Rectal smooth muscle tissue (tissue), 1 donor: ENCODE measurements at regions not wholly inside any gene's neighbourhood (a gene's known extent, or its start where the extent isn't known, plus 50 kb on each side); places are given as distances from the start of the nearest gene placed in this dataset.
"Not testable (repeated sequence)": the region's sequence is repeated elsewhere in the genome, so short reads cannot be mapped to it uniquely, and the experiment has no call there.

Source experiments
- H3K27ac ChIP-seq: one replicate; pipeline ENCODE4 v1.7.0; 2013; ENCODE audit warnings: low read depth, low read length, inconsistent platforms
- H3K27me3 ChIP-seq: one replicate; pipeline ENCODE4 v1.7.0; 2013; ENCODE audit warnings: low read length; ENCODE audit not compliant: control insufficient read depth, insufficient read depth
- H3K36me3 ChIP-seq: one replicate; pipeline ENCODE4 v1.7.0; 2013; ENCODE audit warnings: low read length; ENCODE audit not compliant: control insufficient read depth, insufficient read depth
- H3K4me1 ChIP-seq: one replicate; pipeline ENCODE4 v1.7.0; 2013; ENCODE audit warnings: low read length; ENCODE audit not compliant: control insufficient read depth, insufficient read depth
- H3K4me3 ChIP-seq: one replicate; pipeline ENCODE4 v1.7.0; 2013; ENCODE audit warnings: low read length
- H3K9ac ChIP-seq: one replicate; pipeline ENCODE4 v1.7.0; 2013; ENCODE audit warnings: low read length

GRCh38 chr17:68682903-68683302 lies 81.7 kb upstream of the FAM20A start:
- no peaks in the 10 kb centered on the region for H3K4me1 ChIP-seq
- no peak overlapping the region for H3K9ac ChIP-seq
- no peaks in the 10 kb centered on the region for H3K27me3 ChIP-seq
- H3K4me3 ChIP-seq: no peak overlapping the region
- no peak overlapping the region for H3K27ac ChIP-seq
- H3K36me3 ChIP-seq: no peaks in the 10 kb centered on the region

GRCh38 chr17:68679882-68680281 lies 78.7 kb upstream of the FAM20A start:
- no peak overlapping the region for H3K27ac ChIP-seq
- no peak overlapping the region for H3K4me3 ChIP-seq
- no peaks in the 10 kb centered on the region for H3K4me1 ChIP-seq
- H3K9ac ChIP-seq: no peak overlapping the region
- H3K27me3 ChIP-seq: no peaks in the 10 kb centered on the region
- H3K36me3 ChIP-seq: no peaks in the 10 kb centered on the region

GRCh38 chr17:68676856-68677255 lies 75.7 kb upstream of the FAM20A start:
- H3K9ac ChIP-seq: no peak overlapping the region

GRCh38 chr17:68675723-68676122 lies 74.6 kb upstream of the FAM20A start:
- Histone ChIP-seq H3K27ac (no peak overlapping the region), H3K27me3 (no peaks in the 10 kb centered on the region), H3K36me3 (no peaks in the 10 kb centered on the region), H3K9ac (no peak overlapping the region), H3K4me3 (no peak overlapping the region), H3K4me1 (no peaks in the 10 kb centered on the region)

More at GRCh38 chr17:68676856-68677255, 75.7 kb upstream of the FAM20A start:
- no peaks in the 10 kb centered on the region for H3K4me1 ChIP-seq
- H3K4me3 ChIP-seq: no peak overlapping the region
- no peaks in the 10 kb centered on the region for H3K36me3 ChIP-seq
- H3K27ac ChIP-seq: no peak overlapping the region
- H3K27me3 ChIP-seq: no peaks in the 10 kb centered on the region

- no peaks in the 10 kb centered on the region for H3K27me3 ChIP-seq
- H3K4me1 ChIP-seq: no peaks in the 10 kb centered on the region
- H3K4me3 ChIP-seq: no peak overlapping the region
- H3K9ac ChIP-seq: no peak overlapping the region
- no peak overlapping the region for H3K27ac ChIP-seq
- no peaks in the 10 kb centered on the region for H3K36me3 ChIP-seq
Observed at GRCh38 chr17:68674029-68674925, 73.1 kb upstream of the FAM20A start.

GRCh38 chr17:68670967-68671693 lies 70.0 kb upstream of the FAM20A start:
- Histone ChIP-seq H3K4me1 (no peaks in the 10 kb centered on the region), H3K9ac (no peak overlapping the region), H3K27ac (no peak overlapping the region), H3K36me3 (no peaks in the 10 kb centered on the region), H3K27me3 (peaks cover 2% of the 10 kb centered on the region), H3K4me3 (no peak overlapping the region)

- not testable (repeated sequence) for H3K4me3 ChIP-seq, H3K9ac ChIP-seq, H3K27ac ChIP-seq, H3K27me3 ChIP-seq, H3K4me1 ChIP-seq, H3K36me3 ChIP-seq
Observed at GRCh38 chr17:68666438-68666837, 65.3 kb upstream of the FAM20A start.

GRCh38 chr17:68665373-68665772 lies 64.2 kb upstream of the FAM20A start:
- H3K27ac ChIP-seq: no peak overlapping the region

GRCh38 chr17:68662479-68662878 lies 61.3 kb upstream of the FAM20A start:
- H3K27me3 ChIP-seq: no peaks in the 10 kb centered on the region
- H3K4me1 ChIP-seq: no peaks in the 10 kb centered on the region
- H3K9ac ChIP-seq: no peak overlapping the region
- no peak overlapping the region for H3K4me3 ChIP-seq
- no peaks in the 10 kb centered on the region for H3K36me3 ChIP-seq
- no peak overlapping the region for H3K27ac ChIP-seq

More at GRCh38 chr17:68665373-68665772, 64.2 kb upstream of the FAM20A start:
- no peak overlapping the region for H3K9ac ChIP-seq
- no peaks in the 10 kb centered on the region for H3K4me1 ChIP-seq
- H3K36me3 ChIP-seq: no peaks in the 10 kb centered on the region
- peaks cover 2% of the 10 kb centered on the region for H3K27me3 ChIP-seq
- no peak overlapping the region for H3K4me3 ChIP-seq

GRCh38 chr17:68662037-68662432 lies 60.9 kb upstream of the FAM20A start:
- H3K4me3 ChIP-seq: no peak overlapping the region
- no peaks in the 10 kb centered on the region for H3K36me3 ChIP-seq
- H3K9ac ChIP-seq: no peak overlapping the region
- no peaks in the 10 kb centered on the region for H3K4me1 ChIP-seq
- H3K27me3 ChIP-seq: no peaks in the 10 kb centered on the region
- H3K27ac ChIP-seq: no peak overlapping the region

- H3K9ac ChIP-seq: no peak overlapping the region
- H3K36me3 ChIP-seq: no peaks in the 10 kb centered on the region
- H3K4me1 ChIP-seq: no peaks in the 10 kb centered on the region
- no peak overlapping the region for H3K4me3 ChIP-seq
- H3K27ac ChIP-seq: no peak overlapping the region
- no peaks in the 10 kb centered on the region for H3K27me3 ChIP-seq
Observed at GRCh38 chr17:68661265-68662036, 60.3 kb upstream of the FAM20A start.

GRCh38 chr17:68660302-68660701 lies 59.1 kb upstream of the FAM20A start:
- H3K36me3 ChIP-seq: no peaks in the 10 kb centered on the region
- H3K4me1 ChIP-seq: no peaks in the 10 kb centered on the region
- H3K27me3 ChIP-seq: no peaks in the 10 kb centered on the region
- no peak overlapping the region for H3K9ac ChIP-seq
- no peak overlapping the region for H3K27ac ChIP-seq
- H3K4me3 ChIP-seq: no peak overlapping the region
